ENCODE measurements at regions not wholly inside any gene's neighbourhood (a gene's known extent, or its start where the extent isn't known, plus 50 kb on each side); places are given as distances from the start of the nearest gene placed in this dataset.

DNA sequence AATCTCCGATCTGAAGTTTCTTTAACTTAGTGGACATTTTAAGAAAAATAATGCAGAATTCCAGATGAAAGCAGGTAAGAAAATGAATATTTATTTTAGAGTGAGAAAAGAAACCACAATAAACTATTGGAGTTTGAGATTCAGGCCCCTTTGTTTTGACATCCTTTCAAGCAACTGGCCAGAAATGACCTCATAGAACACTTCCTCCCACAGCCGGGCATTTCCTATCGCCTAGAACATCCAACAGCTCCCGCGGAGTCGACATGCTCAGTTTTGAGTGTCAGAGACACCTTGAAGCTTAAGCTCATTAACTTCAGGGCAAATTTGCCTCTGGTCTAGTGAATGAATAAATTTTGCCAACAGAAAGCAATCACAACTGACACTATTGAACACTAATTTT lies 369.2 kb downstream of the TLE4 start:
- Histone ChIP-seq H3K4me1 (ENCODE audit: control insufficient read depth, insufficient read depth, low read length, poor library complexity, severe bottlenecking) (no peaks in the 10 kb centered on the region), H3K27me3 (ENCODE audit: control insufficient read depth, insufficient read depth, low read length) (no peaks in the 10 kb centered on the region), H3K9me3 (ENCODE audit: control insufficient read depth in 2 of 2, low read length in 2 of 2) (no peaks in the 10 kb centered on the region), H3K27ac (ENCODE audit: insufficient read depth, low read length, poor library complexity, severe bottlenecking) (no peak overlapping the region), H3K4me3 (ENCODE audit: low read depth, low read length) (no peak overlapping the region), H3K36me3 (ENCODE audit: control insufficient read depth, insufficient read depth, low read length) (no peaks in the 10 kb centered on the region)
- ATAC-seq (ENCODE audit: low read depth in 2 of 2), result no peak
- no peak for DNase-seq
- no peaks in the 10 kb centered on the region for H3K9me3 Mint-ChIP-seq
- no peaks in the 10 kb centered on the region for H3K4me1 Mint-ChIP-seq
- H3K36me3 Mint-ChIP-seq, result no peaks in the 10 kb centered on the region
- H3K4me3 Mint-ChIP-seq, result no peak overlapping the region
- no peaks in the 10 kb centered on the region for H3K27me3 Mint-ChIP-seq
- H3K27ac Mint-ChIP-seq, result no peak overlapping the region

GRCh38 chr9:79939819-79940218 lies 368.1 kb downstream of the TLE4 start:
- no peak overlapping the region for H3K27ac Mint-ChIP-seq
- Histone ChIP-seq H3K9me3 (ENCODE audit: control insufficient read depth in 2 of 2, low read length in 2 of 2) (no peaks in the 10 kb centered on the region), H3K27ac (ENCODE audit: insufficient read depth, low read length, poor library complexity, severe bottlenecking) (no peak overlapping the region), H3K36me3 (ENCODE audit: control insufficient read depth, insufficient read depth, low read length) (no peaks in the 10 kb centered on the region), H3K4me3 (ENCODE audit: low read depth, low read length) (no peak overlapping the region), H3K4me1 (ENCODE audit: control insufficient read depth, insufficient read depth, low read length, poor library complexity, severe bottlenecking) (no peaks in the 10 kb centered on the region), H3K27me3 (ENCODE audit: control insufficient read depth, insufficient read depth, low read length) (no peaks in the 10 kb centered on the region)
- H3K9me3 Mint-ChIP-seq, result no peaks in the 10 kb centered on the region
- no peaks in the 10 kb centered on the region for H3K36me3 Mint-ChIP-seq
- ATAC-seq (ENCODE audit: low read depth in 2 of 2) (no peak), DNase-seq (no peak)
- no peak overlapping the region for H3K4me3 Mint-ChIP-seq
- H3K4me1 Mint-ChIP-seq, result peaks cover 0 to 3% (median 0%) of the 10 kb centered on the region in 4 donors
- no peaks in the 10 kb centered on the region for H3K27me3 Mint-ChIP-seq

- Mint-ChIP-seq H3K27ac (no peak overlapping the region), H3K36me3 (no peaks in the 10 kb centered on the region), H3K9me3 (peaks cover 0 to 2% (median 0%) of the 10 kb centered on the region in 7 donors), H3K4me1 (peaks cover 0 to 3% (median 0%) of the 10 kb centered on the region in 4 donors), H3K27me3 (no peaks in the 10 kb centered on the region), H3K4me3 (no peak overlapping the region)
- H3K4me1 ChIP-seq (ENCODE audit: control insufficient read depth, insufficient read depth, low read length, poor library complexity, severe bottlenecking), result no peaks in the 10 kb centered on the region
- H3K9me3 ChIP-seq (ENCODE audit: control insufficient read depth in 2 of 2, low read length in 2 of 2), result no peaks in the 10 kb centered on the region
- ATAC-seq (ENCODE audit: low read depth in 2 of 2) (no peak), DNase-seq (no peak)
- no peak overlapping the region for H3K4me3 ChIP-seq (ENCODE audit: low read depth, low read length)
- H3K36me3 ChIP-seq (ENCODE audit: control insufficient read depth, insufficient read depth, low read length), result no peaks in the 10 kb centered on the region
- H3K27ac ChIP-seq (ENCODE audit: insufficient read depth, low read length, poor library complexity, severe bottlenecking), result no peak overlapping the region
- no peaks in the 10 kb centered on the region for H3K27me3 ChIP-seq (ENCODE audit: control insufficient read depth, insufficient read depth, low read length)
These were observed 364.6 kb downstream of the TLE4 start for GRCh38 chr9:79936336-79936735.

DNA sequence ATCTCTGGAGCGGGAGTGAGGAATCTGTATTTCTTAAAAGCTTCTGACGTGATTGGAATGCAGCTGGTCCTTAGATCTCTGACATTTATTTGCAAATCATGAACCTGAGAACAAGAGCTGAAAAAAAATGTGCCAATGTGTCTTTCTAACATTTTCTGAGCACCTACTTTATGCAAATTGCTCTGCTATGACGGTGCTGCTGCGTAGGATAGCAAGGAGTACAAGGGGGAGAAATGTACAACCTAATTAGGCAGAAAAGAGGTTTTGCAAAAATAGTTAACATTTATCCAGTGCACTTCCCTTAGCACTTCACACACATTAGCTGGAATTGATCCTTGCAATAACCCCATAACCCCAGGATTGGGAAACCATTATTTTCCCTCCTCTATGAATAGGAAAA lies 357.5 kb downstream of the TLE4 start:
- Mint-ChIP-seq H3K4me1 (peaks cover 0 to 4% (median 0%) of the 10 kb centered on the region in 4 donors), H3K36me3 (no peaks in the 10 kb centered on the region), H3K27ac (no peak overlapping the region), H3K4me3 (no peak overlapping the region), H3K9me3 (peaks cover 0 to 4% (median 0%) of the 10 kb centered on the region in 7 donors), H3K27me3 (no peaks in the 10 kb centered on the region)
- Histone ChIP-seq H3K36me3 (ENCODE audit: control insufficient read depth, insufficient read depth, low read length) (no peaks in the 10 kb centered on the region), H3K27ac (ENCODE audit: insufficient read depth, low read length, poor library complexity, severe bottlenecking) (no peak overlapping the region), H3K4me1 (ENCODE audit: control insufficient read depth, insufficient read depth, low read length, poor library complexity, severe bottlenecking) (no peaks in the 10 kb centered on the region), H3K4me3 (ENCODE audit: low read depth, low read length) (no peak overlapping the region), H3K27me3 (ENCODE audit: control insufficient read depth, insufficient read depth, low read length) (no peaks in the 10 kb centered on the region), H3K9me3 (ENCODE audit: control insufficient read depth in 2 of 2, low read length in 2 of 2) (no peaks in the 10 kb centered on the region)
- ATAC-seq (ENCODE audit: low read depth in 2 of 2) (no peak), DNase-seq (no peak)

DNA sequence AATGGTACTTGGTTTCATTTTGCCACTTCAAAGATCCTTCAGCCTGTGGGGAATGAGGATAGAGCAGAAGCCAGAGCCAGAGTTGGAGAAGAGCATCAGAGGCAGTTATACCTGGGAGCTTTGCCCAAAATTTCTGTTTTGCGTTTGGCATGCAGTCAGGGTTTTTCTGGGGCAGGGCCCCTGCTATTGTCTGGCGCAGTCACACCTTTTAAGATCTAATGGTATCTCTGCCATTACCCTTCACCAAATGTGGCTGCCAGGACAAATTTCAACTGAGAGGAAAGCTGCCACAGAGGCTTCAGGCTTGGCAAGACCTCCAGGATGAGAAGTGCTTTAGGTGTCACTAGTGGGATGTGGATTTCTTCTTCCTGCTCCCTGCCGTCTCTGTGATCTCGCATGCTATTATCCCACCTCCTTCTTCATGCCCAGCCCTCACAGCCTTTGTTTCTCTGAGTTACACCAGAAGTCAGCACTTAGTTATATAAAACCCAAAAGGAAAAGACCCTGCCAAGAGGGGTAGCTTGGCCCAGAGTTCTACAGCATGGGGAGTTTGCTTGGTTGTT lies 357.0 kb downstream of the TLE4 start:
- H3K27ac Mint-ChIP-seq, result no peak overlapping the region

GRCh38 chr9:79925326-79925725 lies 353.6 kb downstream of the TLE4 start:
- Histone ChIP-seq H3K4me3 (ENCODE audit: low read depth, low read length) (no peak overlapping the region), H3K4me1 (ENCODE audit: control insufficient read depth, insufficient read depth, low read length, poor library complexity, severe bottlenecking) (no peaks in the 10 kb centered on the region), H3K9me3 (ENCODE audit: control insufficient read depth in 2 of 2, low read length in 2 of 2) (no peaks in the 10 kb centered on the region), H3K27me3 (ENCODE audit: control insufficient read depth, insufficient read depth, low read length) (no peaks in the 10 kb centered on the region), H3K36me3 (ENCODE audit: control insufficient read depth, insufficient read depth, low read length) (no peaks in the 10 kb centered on the region), H3K27ac (ENCODE audit: insufficient read depth, low read length, poor library complexity, severe bottlenecking) (no peak overlapping the region)
- ATAC-seq (ENCODE audit: low read depth in 2 of 2) (no peak), DNase-seq (no peak)
- H3K27me3 Mint-ChIP-seq, result no peaks in the 10 kb centered on the region
- H3K27ac Mint-ChIP-seq, result no peak overlapping the region
- H3K4me1 Mint-ChIP-seq, result peaks cover 0 to 4% (median 0%) of the 10 kb centered on the region in 4 donors
- H3K9me3 Mint-ChIP-seq, result peaks cover 0 to 2% (median 0%) of the 10 kb centered on the region in 7 donors
- H3K36me3 Mint-ChIP-seq, result peaks cover 3% of the 10 kb centered on the region
- no peak overlapping the region for H3K4me3 Mint-ChIP-seq

More for the DNA sequence above, 357.0 kb downstream of the TLE4 start:
- H3K36me3 ChIP-seq (ENCODE audit: control insufficient read depth, insufficient read depth, low read length), result no peaks in the 10 kb centered on the region
- Mint-ChIP-seq H3K36me3 (no peaks in the 10 kb centered on the region), H3K9me3 (peaks cover 0 to 4% (median 0%) of the 10 kb centered on the region in 7 donors), H3K4me1 (peaks cover 0 to 4% (median 0%) of the 10 kb centered on the region in 4 donors), H3K4me3 (no peak overlapping the region), H3K27me3 (no peaks in the 10 kb centered on the region)
- H3K9me3 ChIP-seq (ENCODE audit: control insufficient read depth in 2 of 2, low read length in 2 of 2), result no peaks in the 10 kb centered on the region
- H3K27ac ChIP-seq (ENCODE audit: insufficient read depth, low read length, poor library complexity, severe bottlenecking), result no peak overlapping the region
- H3K27me3 ChIP-seq (ENCODE audit: control insufficient read depth, insufficient read depth, low read length), result no peaks in the 10 kb centered on the region
- DNase-seq, result no peak
- H3K4me3 ChIP-seq (ENCODE audit: low read depth, low read length), result no peak overlapping the region
- ATAC-seq (ENCODE audit: low read depth in 2 of 2), result no peak
- H3K4me1 ChIP-seq (ENCODE audit: control insufficient read depth, insufficient read depth, low read length, poor library complexity, severe bottlenecking), result no peaks in the 10 kb centered on the region

DNA sequence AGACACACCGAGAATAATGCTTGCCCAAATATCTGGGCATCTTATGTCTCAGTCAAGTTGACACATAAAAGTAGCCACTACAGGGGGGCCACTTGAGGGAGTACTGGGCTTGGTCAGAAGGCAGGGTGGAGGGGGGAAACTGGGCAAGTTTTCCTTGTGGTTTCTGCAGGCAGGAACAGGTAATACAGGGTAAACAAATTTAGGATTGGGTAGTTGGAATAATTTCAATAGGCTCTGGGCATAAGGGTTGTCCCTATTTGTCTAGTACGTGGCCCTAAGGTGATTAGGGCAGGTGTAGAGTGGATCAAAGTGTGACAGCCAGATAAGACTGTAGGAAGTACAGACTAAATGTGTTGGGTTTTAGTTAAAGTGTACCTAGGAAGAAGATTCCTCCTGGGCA lies 353.1 kb downstream of the TLE4 start:
- no peaks in the 10 kb centered on the region for H3K4me1 ChIP-seq (ENCODE audit: control insufficient read depth, insufficient read depth, low read length, poor library complexity, severe bottlenecking)
- H3K27ac ChIP-seq (ENCODE audit: insufficient read depth, low read length, poor library complexity, severe bottlenecking), result no peak overlapping the region
- DNase-seq, result no peak
- no peak for ATAC-seq (ENCODE audit: low read depth in 2 of 2)
- H3K27me3 ChIP-seq (ENCODE audit: control insufficient read depth, insufficient read depth, low read length), result no peaks in the 10 kb centered on the region
- H3K9me3 ChIP-seq (ENCODE audit: control insufficient read depth in 2 of 2, low read length in 2 of 2), result no peaks in the 10 kb centered on the region
- Mint-ChIP-seq H3K27me3 (no peaks in the 10 kb centered on the region), H3K4me1 (peaks cover 0 to 4% (median 0%) of the 10 kb centered on the region in 4 donors), H3K9me3 (peaks cover 0 to 2% (median 0%) of the 10 kb centered on the region in 7 donors), H3K4me3 (no peak overlapping the region), H3K36me3 (peaks cover 3% of the 10 kb centered on the region), H3K27ac (no peak overlapping the region)
- no peak overlapping the region for H3K4me3 ChIP-seq (ENCODE audit: low read depth, low read length)
- H3K36me3 ChIP-seq (ENCODE audit: control insufficient read depth, insufficient read depth, low read length), result no peaks in the 10 kb centered on the region

DNA sequence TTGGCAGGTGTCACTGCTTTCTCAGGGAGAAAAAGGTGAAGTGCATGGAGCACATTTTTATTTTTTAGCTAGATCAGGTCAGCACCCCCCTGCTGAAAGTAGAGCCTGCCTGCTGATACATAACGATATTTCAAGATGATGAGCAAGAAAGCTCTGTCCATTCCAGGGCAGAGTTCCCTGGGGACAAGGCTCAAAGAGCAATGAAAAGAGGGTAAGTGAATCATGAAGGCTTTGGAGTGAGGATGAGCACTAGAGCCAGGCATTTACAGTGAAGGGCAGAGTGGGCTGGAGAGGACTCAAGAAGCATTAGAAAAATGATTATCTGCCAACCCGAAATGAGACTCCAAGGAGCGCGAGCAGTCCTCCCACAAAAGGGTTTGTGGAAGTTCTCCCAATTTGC lies 345.7 kb downstream of the TLE4 start:
- ATAC-seq (ENCODE audit: low read depth in 2 of 2), result no peak
- H3K4me3 Mint-ChIP-seq, result no peak overlapping the region
- no peaks in the 10 kb centered on the region for H3K4me1 ChIP-seq (ENCODE audit: control insufficient read depth, insufficient read depth, low read length, poor library complexity, severe bottlenecking)
- H3K4me1 Mint-ChIP-seq, result no peaks in the 10 kb centered on the region
- H3K36me3 ChIP-seq (ENCODE audit: control insufficient read depth, insufficient read depth, low read length), result no peaks in the 10 kb centered on the region
- H3K27me3 ChIP-seq (ENCODE audit: control insufficient read depth, insufficient read depth, low read length), result no peaks in the 10 kb centered on the region
- DNase-seq, result no peak
- H3K27ac ChIP-seq (ENCODE audit: insufficient read depth, low read length, poor library complexity, severe bottlenecking), result no peak overlapping the region
- H3K27ac Mint-ChIP-seq, result no peak overlapping the region
- H3K36me3 Mint-ChIP-seq, result peaks cover 3% of the 10 kb centered on the region
- H3K9me3 ChIP-seq (ENCODE audit: control insufficient read depth in 2 of 2, low read length in 2 of 2), result no peaks in the 10 kb centered on the region
- no peak overlapping the region for H3K4me3 ChIP-seq (ENCODE audit: low read depth, low read length)
- no peaks in the 10 kb centered on the region for H3K27me3 Mint-ChIP-seq
- peaks cover 0 to 2% (median 0%) of the 10 kb centered on the region in 7 donors for H3K9me3 Mint-ChIP-seq

Measured in CD4-positive, CD25-positive, alpha-beta regulatory T cell (primary cell).